Naive thymus-derived CD4-positive, alpha-beta T cell (primary cell): ENCODE measurements at regions not wholly inside any gene's neighbourhood (a gene's known extent, or its start where the extent isn't known, plus 50 kb on each side); places are given as distances from the start of the nearest gene placed in this dataset.
"Not testable (repeated sequence)": the region's sequence is repeated elsewhere in the genome, so short reads cannot be mapped to it uniquely, and the experiment has no call there.

Experiments
- ATAC-seq: fragments of 150-1000 bp; cut with Tn5 transposase; 2 replicates; pipeline ENCODE4 v1.10.0; 2021; ENCODE audit warnings: mild to moderate bottlenecking, moderate library complexity
- CTCF ChIA-PET: fragments of 350-600 bp; sonication (Branson Sonifier 250); formaldehyde crosslinking; loops from one replicate; lab custom pipeline; 2021; ENCODE audit warnings: antibody characterized with exemption; lab: Charles Lee
- POLR2A ChIA-PET: fragments of 350-600 bp; sonication (Branson Sonifier 250); formaldehyde crosslinking; loops from one replicate; lab custom pipeline; 2021; ENCODE audit warnings: antibody characterized with exemption, inconsistent platforms; lab: Charles Lee
- DNase-seq, 9 donors: peaks; one replicate each; pipeline versions ENCODE4 v3.0.0 to v3.0.0-alpha.2; 2020 to 2022; ENCODE audit warnings: mixed read lengths in 1 of 9
- H3K27ac ChIP-seq: one replicate; pipeline ENCODE4 v1.7.0; 2013; ENCODE audit warnings: mild to moderate bottlenecking, low read depth, low read length, moderate library complexity
- H3K27me3 ChIP-seq, 2 donors: one replicate each; pipeline ENCODE4 v1.7.0; 2013; ENCODE audit warnings: low read length in 2 of 2, mild to moderate bottlenecking in 2 of 2, moderate library complexity in 2 of 2; ENCODE audit not compliant: control insufficient read depth in 2 of 2, insufficient read depth in 2 of 2
- H3K36me3 ChIP-seq, 3 experiments: 1 replicate in 2 of 3; 2 replicates in 1 of 3; pipeline ENCODE4 v1.7.0; 2013; ENCODE audit warnings: low read length in 3 of 3, mild to moderate bottlenecking in 3 of 3, moderate library complexity in 1 of 3; ENCODE audit not compliant: insufficient read depth in 3 of 3, control insufficient read depth in 2 of 3
- H3K4me1 ChIP-seq, 2 donors: one replicate each; pipeline ENCODE4 v1.7.0; 2013; ENCODE audit warnings: low read length in 2 of 2, mild to moderate bottlenecking in 2 of 2, moderate library complexity in 1 of 2; ENCODE audit not compliant: control insufficient read depth in 2 of 2, insufficient read depth in 2 of 2
- H3K4me3 ChIP-seq: 2 replicates; pipeline ENCODE4 v1.7.0; 2013; ENCODE audit warnings: mild to moderate bottlenecking, low read length
- H3K9me3 ChIP-seq, 3 experiments: 1 replicate in 2 of 3; 2 replicates in 1 of 3; pipeline ENCODE4 v1.7.0; 2013; ENCODE audit warnings: low read length in 3 of 3; ENCODE audit not compliant: control insufficient read depth in 2 of 3
- H3K27ac Mint-ChIP-seq, 9 donors: one replicate each; pipeline ENCODE4 v1.8.0; 2020 to 2022; ENCODE audit warnings: mixed read lengths in 9 of 9, mild to moderate bottlenecking in 8 of 9, moderate library complexity in 5 of 9, inconsistent platforms in 2 of 9
- H3K27me3 Mint-ChIP-seq, 5 donors: one replicate each; pipeline ENCODE4 v1.8.0; 2021 to 2022; ENCODE audit warnings: mixed read lengths in 5 of 5, mild to moderate bottlenecking in 1 of 5
- H3K36me3 Mint-ChIP-seq, 5 donors: one replicate each; pipeline ENCODE4 v1.8.0; 2020 to 2022; ENCODE audit warnings: mixed read lengths in 5 of 5, mild to moderate bottlenecking in 3 of 5, inconsistent platforms in 1 of 5
- H3K4me1 Mint-ChIP-seq, 7 donors: one replicate each; pipeline ENCODE4 v1.8.0; 2020 to 2022; ENCODE audit warnings: mixed read lengths in 7 of 7, mild to moderate bottlenecking in 3 of 7, inconsistent platforms in 1 of 7
- H3K4me3 Mint-ChIP-seq, 10 donors: one replicate each; pipeline ENCODE4 v1.8.0; 2020 to 2022; ENCODE audit warnings: mild to moderate bottlenecking in 10 of 10, mixed read lengths in 10 of 10, moderate library complexity in 6 of 10, inconsistent platforms in 2 of 10
- H3K9me3 Mint-ChIP-seq, 11 donors: one replicate each; pipeline ENCODE4 v1.8.0; 2020 to 2022; ENCODE audit warnings: mixed read lengths in 11 of 11, mild to moderate bottlenecking in 4 of 11, inconsistent platforms in 1 of 11, moderate library complexity in 1 of 11
- intact Hi-C, 2 donors: fragments of 100-400 bp; cut with micrococcal nuclease; formaldehyde crosslinking; loops; one replicate each; pipeline ENCODE4 v1.15.1; 2023

DNA sequence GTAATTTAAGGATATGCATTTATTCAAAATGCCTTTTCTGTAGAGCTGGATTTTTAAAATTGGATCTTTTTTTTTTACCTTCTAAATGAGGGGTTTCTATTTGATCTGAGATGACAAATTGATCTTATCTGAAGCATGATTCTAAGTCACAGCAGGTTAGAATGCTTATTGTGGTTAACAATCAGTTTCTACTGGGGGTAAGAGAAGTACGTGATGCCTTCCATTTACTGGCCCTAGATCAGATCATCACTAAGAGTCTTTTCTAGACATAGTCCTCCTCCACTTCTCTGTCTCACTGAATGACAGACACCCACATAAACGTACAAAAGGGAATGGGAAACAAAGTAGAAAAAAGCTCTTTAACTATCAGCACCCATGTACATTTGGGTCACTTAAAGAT lies 231.9 kb downstream of the DMAC1 start:
- H3K4me1 Mint-ChIP-seq: peaks cover 0 to 5% (median 0%) of the 10 kb centered on the region in 7 donors
- CTCF ChIA-PET: interaction anchor here (1.3 kb wide), 1 partner anchor 90 kb away, joined by 3 read pairs; no protein-coding TSS in a partner anchor
- H3K36me3 Mint-ChIP-seq: no peaks in the 10 kb centered on the region
- no peak for ATAC-seq
- H3K27me3 Mint-ChIP-seq: peaks cover 0 to 27% (median 3%) of the 10 kb centered on the region in 5 donors
- H3K9me3 ChIP-seq: no peaks in the 10 kb centered on the region
- H3K27me3 ChIP-seq: no peaks in the 10 kb centered on the region
- no peak overlapping the region for H3K27ac Mint-ChIP-seq
- H3K4me1 ChIP-seq: no peaks in the 10 kb centered on the region
- H3K4me3 ChIP-seq: no peak overlapping the region
- H3K9me3 Mint-ChIP-seq: no peaks in the 10 kb centered on the region
- no peaks in the 10 kb centered on the region for H3K36me3 ChIP-seq
- no peak for DNase-seq
- POLR2A ChIA-PET: no interaction called here
- no peak overlapping the region for H3K4me3 Mint-ChIP-seq
- intact Hi-C loops: no loop called here
- no peak overlapping the region for H3K27ac ChIP-seq

DNA sequence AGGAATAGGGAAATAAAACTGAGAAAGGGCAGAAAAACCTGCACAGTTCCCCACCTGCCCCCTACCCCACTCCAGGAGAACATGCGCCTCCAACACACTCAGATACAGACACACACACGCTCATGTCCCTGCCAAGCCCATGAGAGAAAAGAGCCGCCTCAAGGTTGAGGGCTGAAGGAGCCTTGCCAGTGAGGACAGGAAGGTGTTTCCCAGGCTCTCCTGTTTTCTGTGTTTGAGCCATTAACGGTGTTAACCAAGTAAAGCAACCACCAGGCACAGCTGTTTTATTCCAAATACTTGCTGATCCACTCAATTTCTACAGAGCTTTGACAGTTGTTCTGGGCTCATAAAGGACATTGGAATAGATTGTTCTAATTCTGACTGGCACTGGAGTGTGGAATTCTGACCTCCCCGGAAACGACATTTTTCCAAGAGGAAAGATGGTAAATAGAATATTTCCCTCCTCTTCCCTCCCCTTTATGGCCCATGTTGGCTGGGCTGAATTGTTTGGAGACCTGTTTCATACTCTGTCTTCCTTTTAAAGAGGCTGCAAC lies 238.0 kb downstream of the DMAC1 start:
- H3K36me3 ChIP-seq: no peaks in the 10 kb centered on the region
- H3K4me3 Mint-ChIP-seq: no peak overlapping the region
- intact Hi-C loops: no loop called here
- no peaks in the 10 kb centered on the region for H3K9me3 Mint-ChIP-seq
- H3K9me3 ChIP-seq: no peaks in the 10 kb centered on the region
- POLR2A ChIA-PET: no interaction called here
- H3K27ac ChIP-seq: no peak overlapping the region
- no peak for ATAC-seq
- no peaks in the 10 kb centered on the region for H3K36me3 Mint-ChIP-seq
- no peak overlapping the region for H3K27ac Mint-ChIP-seq
- H3K27me3 Mint-ChIP-seq: peaks cover 0 to 12% (median 0%) of the 10 kb centered on the region in 5 donors
- H3K4me1 ChIP-seq: no peaks in the 10 kb centered on the region
- no peaks in the 10 kb centered on the region for H3K4me1 Mint-ChIP-seq
- CTCF ChIA-PET: no interaction called here
- DNase-seq: no peak
- H3K4me3 ChIP-seq: no peak overlapping the region
- H3K27me3 ChIP-seq: no peaks in the 10 kb centered on the region

DNA sequence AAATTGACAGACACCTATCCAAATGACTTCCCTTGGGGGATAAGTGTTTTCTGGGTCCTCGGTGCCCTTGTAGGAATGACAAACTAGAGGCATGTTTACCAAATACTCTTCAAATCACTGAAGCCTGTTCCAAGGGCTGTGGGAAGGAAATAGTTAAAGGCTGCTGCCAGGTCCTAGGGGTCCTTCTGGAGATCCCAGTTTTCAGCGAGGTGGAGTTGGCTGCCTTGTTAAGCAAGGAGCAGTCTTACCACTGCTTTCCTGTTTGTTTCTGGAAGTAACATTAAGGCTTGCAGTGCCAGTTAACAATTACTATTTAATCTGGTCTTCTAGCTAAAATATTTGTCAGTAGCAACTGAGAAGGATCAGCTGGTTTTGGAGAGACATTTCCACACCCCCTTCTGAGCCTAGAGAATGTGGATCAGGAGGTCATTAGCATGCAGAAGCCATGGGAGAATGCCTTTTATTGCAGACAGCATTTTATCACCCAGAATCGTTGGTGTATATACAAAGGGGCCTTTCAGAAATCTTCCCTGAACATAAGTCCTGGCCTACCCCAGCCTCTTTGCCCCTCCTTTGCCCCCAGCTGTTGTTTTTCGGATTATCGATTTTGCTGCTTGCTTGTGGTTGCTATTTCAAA lies 238.8 kb downstream of the DMAC1 start:
- intact Hi-C loops: no loop called here
- Histone ChIP-seq H3K36me3 (no peaks in the 10 kb centered on the region), H3K4me3 (no peak overlapping the region), H3K27me3 (no peaks in the 10 kb centered on the region), H3K4me1 (no peaks in the 10 kb centered on the region), H3K27ac (no peak overlapping the region), H3K9me3 (no peaks in the 10 kb centered on the region)
- Mint-ChIP-seq H3K4me3 (no peak overlapping the region), H3K27me3 (peaks cover 0 to 10% (median 0%) of the 10 kb centered on the region in 5 donors), H3K27ac (no peak overlapping the region), H3K36me3 (no peaks in the 10 kb centered on the region), H3K4me1 (no peaks in the 10 kb centered on the region), H3K9me3 (no peaks in the 10 kb centered on the region)
- ATAC-seq (no peak), DNase-seq (no peak)
- CTCF ChIA-PET: no interaction called here
- POLR2A ChIA-PET: no interaction called here

DNA sequence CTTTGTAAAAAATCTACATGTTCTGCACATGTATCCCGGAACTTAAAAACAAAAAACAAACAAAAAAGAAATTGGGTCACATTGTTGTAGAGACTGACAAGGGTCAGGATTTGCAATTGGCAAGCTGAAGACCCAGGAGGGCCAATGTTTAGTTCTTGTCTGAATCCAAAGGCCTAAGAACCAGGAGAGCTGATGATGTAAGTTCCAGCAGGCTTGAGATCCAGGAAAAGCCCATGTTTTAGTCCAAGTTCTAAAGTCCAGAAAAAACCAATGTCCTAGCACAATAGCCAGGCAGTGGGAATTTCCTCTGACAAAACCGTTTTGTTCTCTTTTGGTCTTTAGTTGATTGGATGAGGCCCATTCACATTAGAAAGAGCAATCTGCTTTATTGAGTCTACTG lies 244.9 kb downstream of the DMAC1 start:
- no peak for DNase-seq
- Mint-ChIP-seq H3K4me3 (no peak overlapping the region), H3K27me3 (peaks cover 0 to 24% (median 10%) of the 10 kb centered on the region in 5 donors), H3K27ac (no peak overlapping the region), H3K36me3 (no peaks in the 10 kb centered on the region), H3K4me1 (no peaks in the 10 kb centered on the region), H3K9me3 (peaks cover 0 to 9% (median 0%) of the 10 kb centered on the region in 11 donors)
- H3K36me3 ChIP-seq: no peaks in the 10 kb centered on the region
- H3K27ac ChIP-seq: no peak overlapping the region
- no peaks in the 10 kb centered on the region for H3K4me1 ChIP-seq
- H3K9me3 ChIP-seq: no peaks in the 10 kb centered on the region
- H3K27me3 ChIP-seq: no peaks in the 10 kb centered on the region
- intact Hi-C loops: no loop called here
- POLR2A ChIA-PET: no interaction called here
- ATAC-seq: no peak
- CTCF ChIA-PET: interaction anchor here (1.9 kb wide), 1 partner anchor 15 kb away, joined by 5 read pairs; no protein-coding TSS in a partner anchor
- no peak overlapping the region for H3K4me3 ChIP-seq

DNA sequence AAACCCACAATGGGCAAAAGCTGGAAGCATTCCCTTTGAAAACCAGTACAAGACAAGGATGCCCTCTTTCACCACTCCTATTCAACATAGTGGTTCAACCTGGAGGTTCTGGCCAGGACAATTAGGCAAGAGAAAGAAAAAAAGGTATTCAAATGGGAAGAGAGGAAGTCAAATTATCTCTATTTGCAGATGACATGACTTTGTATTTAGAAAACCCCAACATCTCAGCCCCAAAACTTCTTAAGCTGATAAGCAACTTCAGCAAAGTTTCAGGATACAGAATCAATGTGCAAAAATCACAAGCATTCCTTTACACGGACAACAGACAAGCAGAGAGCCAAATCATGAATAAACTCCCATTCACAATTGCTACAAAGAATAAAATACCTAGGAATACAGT lies 246.9 kb downstream of the DMAC1 start:
- H3K36me3 Mint-ChIP-seq, H3K4me1 Mint-ChIP-seq, DNase-seq, POLR2A ChIA-PET, ATAC-seq, H3K9me3 ChIP-seq, H3K36me3 ChIP-seq, H3K27ac Mint-ChIP-seq, H3K27me3 ChIP-seq, H3K4me3 ChIP-seq, H3K27ac ChIP-seq, H3K4me3 Mint-ChIP-seq, intact Hi-C loops, H3K9me3 Mint-ChIP-seq, CTCF ChIA-PET, H3K4me1 ChIP-seq: not testable (repeated sequence)
- H3K27me3 Mint-ChIP-seq: peaks cover 0 to 27% (median 17%) of the 10 kb centered on the region in 5 donors

DNA sequence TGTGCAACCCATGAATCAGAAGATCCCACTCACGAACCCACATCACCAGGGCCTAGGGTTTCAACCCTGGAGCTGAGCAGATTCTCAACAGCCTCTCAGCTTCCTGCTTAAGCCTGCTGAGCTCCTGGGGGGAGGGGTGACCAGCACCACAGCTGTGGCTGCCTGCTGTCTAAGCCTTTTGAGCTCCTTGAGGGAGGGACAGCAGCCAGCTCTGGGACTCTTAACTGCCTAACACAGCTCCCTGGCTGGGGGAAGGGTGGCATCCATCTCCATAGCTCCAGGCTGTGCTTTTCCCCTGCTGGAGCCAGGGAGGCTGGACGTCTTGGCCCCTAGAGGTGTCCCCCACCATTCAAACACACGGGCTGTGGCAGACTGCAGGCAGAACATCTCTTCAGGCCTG lies 250.3 kb downstream of the DMAC1 start:
- H3K4me3 ChIP-seq: no peak overlapping the region
- H3K27me3 ChIP-seq: no peaks in the 10 kb centered on the region
- DNase-seq (no peak), ATAC-seq (no peak)
- no peak overlapping the region for H3K27ac ChIP-seq
- Mint-ChIP-seq H3K27ac (no peak overlapping the region), H3K4me1 (no peaks in the 10 kb centered on the region), H3K27me3 (peaks cover 9 to 34% (median 22%) of the 10 kb centered on the region in 5 donors), H3K4me3 (no peak overlapping the region), H3K9me3 (peaks cover 0 to 9% (median 0%) of the 10 kb centered on the region in 11 donors), H3K36me3 (no peaks in the 10 kb centered on the region)
- no peaks in the 10 kb centered on the region for H3K9me3 ChIP-seq
- CTCF ChIA-PET: no interaction called here
- H3K4me1 ChIP-seq: no peaks in the 10 kb centered on the region
- intact Hi-C loops: no loop called here
- H3K36me3 ChIP-seq: no peaks in the 10 kb centered on the region
- POLR2A ChIA-PET: no interaction called here

DNA sequence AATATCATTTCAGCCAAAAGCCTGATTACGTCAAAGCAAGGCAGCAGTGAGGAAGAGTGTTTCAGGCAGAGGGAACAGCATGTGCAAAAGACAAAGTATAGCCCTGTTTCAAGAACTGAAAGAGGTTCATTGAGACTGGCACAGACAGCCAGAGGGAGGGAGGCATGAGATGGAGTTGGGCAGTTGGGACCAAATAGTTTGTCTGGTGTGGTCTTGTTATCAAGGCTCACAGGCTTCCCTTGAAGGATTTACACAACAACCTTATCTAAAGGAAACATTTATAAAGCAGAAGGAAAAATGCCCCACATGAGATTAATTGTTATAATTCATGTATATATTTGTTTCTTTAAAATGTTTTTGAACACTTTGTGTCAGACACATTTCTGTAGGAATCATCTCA lies 253.3 kb downstream of the DMAC1 start:
- H3K36me3 Mint-ChIP-seq: no peaks in the 10 kb centered on the region
- no peak overlapping the region for H3K27ac Mint-ChIP-seq
- no peak overlapping the region for H3K4me3 Mint-ChIP-seq
- H3K4me1 Mint-ChIP-seq: no peaks in the 10 kb centered on the region
- DNase-seq: no peak
- no peaks in the 10 kb centered on the region for H3K4me1 ChIP-seq
- no peaks in the 10 kb centered on the region for H3K27me3 ChIP-seq
- ATAC-seq: no peak
- CTCF ChIA-PET: no interaction called here
- H3K27ac ChIP-seq: no peak overlapping the region
- no peak overlapping the region for H3K4me3 ChIP-seq
- POLR2A ChIA-PET: no interaction called here
- H3K9me3 Mint-ChIP-seq: peaks cover 0 to 5% (median 0%) of the 10 kb centered on the region in 11 donors
- H3K36me3 ChIP-seq: no peaks in the 10 kb centered on the region
- H3K27me3 Mint-ChIP-seq: peaks cover 11 to 35% (median 30%) of the 10 kb centered on the region in 5 donors
- no peaks in the 10 kb centered on the region for H3K9me3 ChIP-seq
- intact Hi-C loops: no loop called here
